HG03097 (cell line): ENCODE measurements at regions not wholly inside any gene's neighbourhood (a gene's known extent, or its start where the extent isn't known, plus 50 kb on each side); places are given as distances from the start of the nearest gene placed in this dataset.
"Not testable (repeated sequence)": the region's sequence is repeated elsewhere in the genome, so short reads cannot be mapped to it uniquely, and the experiment has no call there.

Experiments used
- ATAC-seq: cut with Tn5 transposase; IDR thresholded peaks from one replicate; pipeline ENCODE4 v1.9.1; 2021; ENCODE audit not compliant: unreplicated experiment, low FRiP score

DNA sequence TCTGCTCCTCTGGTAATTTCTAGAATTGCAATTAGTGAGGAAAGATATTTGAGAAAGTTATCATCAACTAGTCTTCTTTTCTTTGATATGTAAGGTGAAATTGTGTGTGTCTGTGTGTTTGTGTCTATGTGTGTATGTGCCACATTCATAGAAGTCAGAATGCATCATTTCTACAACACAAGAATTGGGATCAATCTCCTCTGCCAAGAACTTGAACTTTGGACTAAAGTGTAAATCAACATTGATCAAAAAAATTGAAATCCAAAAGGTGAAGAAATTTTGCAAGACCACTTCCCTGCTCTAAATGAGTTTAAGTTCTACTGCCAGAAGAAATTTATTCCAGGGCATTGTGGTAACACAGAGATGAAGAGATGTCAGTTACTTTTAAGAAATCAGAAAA is 1072.8 kb downstream of the GRM8 start:
- no peak for ATAC-seq

DNA sequence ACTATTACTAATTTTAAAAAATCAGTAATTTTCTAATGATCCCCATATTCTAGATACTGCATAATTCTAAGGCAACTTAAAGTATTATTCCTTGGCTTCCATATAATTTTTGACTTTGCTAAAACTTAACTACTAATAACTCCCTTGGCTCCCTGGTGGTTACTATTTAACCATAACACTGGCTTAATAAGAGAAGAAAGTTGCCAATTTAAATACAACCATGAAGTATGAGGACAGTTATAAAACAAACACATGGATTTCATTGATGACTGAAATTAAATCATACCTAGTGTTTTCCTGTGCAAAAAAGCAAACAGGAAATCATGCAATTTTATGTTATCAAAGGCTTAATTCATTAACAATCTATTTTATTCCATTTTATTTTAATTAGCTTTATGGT is 1073.9 kb downstream of the GRM8 start:
- no peak for ATAC-seq

DNA sequence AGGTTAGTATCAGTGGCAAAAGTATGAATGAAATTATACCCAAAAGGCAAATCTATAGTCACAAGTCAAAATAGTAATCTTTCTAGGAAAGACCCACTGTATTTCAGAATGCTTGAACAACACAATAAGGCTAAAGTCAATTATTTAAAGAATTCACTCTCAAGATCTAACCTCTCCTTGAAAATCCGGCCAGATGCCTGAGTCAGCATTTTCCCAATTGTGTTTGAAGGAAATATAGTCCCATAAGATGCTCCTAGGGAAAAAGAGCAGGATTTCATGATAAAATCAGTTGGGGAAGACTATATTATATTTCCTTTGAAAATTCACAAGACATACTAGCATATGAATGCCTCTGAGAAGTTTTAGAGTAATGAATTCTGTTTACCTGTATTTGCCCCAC is 1075.0 kb downstream of the GRM8 start:
- ATAC-seq: no peak

DNA sequence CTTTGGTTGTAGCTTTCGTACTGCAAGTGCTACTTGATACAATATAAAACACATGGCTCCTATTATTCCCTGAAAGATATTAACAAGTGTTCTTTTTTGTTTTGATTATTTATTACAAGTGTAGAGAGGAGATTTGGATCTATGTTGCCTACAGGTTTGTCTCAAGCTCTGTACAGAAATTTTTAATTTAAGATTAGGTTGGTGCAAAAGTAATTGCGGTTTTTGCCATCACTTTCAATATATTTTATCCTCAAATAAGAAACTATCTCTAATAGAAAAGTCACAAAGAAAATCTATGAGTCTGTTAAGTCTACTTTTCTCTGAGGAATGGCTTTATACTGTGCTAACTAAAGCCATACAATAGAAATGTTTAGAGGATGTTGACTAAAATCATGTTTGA is 1086.1 kb downstream of the GRM8 start:
- no peak for ATAC-seq

DNA sequence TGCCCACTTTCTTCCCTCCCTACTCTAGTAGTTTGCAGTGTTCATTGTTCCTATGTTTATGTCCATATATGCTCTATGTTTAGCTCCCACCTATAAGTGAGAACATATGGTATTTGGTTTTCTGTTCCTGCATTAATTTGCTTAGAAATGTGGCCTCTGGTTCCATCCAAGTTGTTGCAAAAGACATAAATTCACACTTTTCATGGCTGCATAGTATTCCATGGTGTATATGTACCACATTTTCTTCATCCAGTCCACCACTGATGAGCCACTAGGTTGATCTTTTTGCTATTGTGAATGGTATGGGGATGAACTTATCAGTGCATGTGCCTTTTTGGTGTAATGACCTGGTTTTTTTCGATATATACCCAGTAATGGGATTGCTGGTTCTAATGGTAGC is 1089.1 kb downstream of the GRM8 start:
- no peak for ATAC-seq

DNA sequence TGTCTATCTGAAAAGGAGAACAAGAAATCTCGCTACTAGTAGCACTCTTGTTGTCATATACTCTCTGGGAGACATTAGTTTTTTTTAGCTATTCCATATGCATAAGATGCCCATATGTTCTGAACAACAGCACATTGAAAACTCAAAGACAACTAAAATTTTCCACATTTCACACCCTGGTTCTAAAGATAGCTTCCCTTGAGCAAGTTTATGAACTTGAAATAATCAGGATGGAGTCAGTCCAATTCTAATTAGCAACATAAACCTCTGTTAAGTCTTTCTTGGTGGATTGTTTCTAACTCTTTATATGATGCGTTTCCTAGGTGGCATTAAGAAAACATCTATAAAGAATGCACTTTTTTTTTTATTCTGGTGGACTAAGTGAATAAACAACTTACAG is 1095.3 kb downstream of the GRM8 start:
- ATAC-seq: no peak

DNA sequence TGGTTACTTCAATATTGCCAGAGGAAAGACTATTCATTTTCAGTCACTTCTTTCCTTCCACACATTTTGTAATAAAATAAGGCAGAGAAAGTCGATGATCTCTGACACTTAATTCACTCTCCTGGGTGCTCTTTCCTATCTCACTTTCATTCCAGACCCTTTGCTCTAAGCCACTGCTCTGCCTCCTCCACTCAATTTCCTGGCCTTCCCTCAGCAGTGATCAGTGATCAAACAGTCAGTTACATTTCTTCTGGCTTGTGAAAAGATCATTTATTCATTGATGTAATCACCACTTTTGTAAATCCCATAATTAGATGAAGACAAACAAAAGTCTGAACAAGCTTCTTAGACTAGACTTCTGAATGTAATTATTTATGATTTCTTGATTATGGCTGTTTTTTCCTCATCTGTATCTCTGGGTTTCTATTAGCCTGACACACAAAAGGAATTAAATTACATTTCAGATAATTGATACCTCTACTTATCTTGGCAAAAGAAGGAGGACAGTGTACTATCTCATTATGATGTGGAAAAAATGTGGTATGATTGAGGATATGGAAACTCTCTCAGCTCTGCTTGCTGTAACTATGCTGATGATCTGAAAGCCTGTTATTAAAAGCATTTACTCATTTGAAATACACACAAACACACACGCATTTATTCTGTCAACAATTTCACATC is 1102.3 kb downstream of the GRM8 start:
- no peak for ATAC-seq

DNA sequence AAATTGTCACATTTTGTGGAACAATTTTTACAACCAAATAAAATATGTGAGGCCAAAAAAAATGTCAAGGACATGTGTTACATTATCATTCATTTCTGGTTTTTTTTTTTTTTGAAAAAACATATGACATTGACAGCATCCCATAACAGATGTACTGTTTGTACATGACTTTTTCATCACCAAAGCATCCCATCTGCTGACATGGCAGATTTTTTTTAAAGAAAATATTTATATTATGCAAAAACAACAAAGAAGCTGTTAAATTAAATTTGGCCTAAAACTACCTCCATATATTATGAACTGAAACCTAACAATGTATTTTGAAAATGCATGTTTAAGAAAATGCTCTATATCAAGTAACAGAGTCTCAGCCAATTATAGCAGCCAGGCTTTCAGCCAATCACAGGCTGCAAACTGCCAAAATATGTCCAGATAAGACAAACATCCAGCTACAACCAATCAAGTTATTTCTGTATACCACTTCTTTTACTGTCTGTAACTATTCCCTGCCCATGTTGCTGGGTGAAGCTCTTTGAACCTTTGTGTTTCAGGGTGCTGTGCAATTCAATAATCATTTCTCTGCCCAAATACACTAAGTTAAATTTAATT is 1111.8 kb downstream of the GRM8 start:
- no peak for ATAC-seq

DNA sequence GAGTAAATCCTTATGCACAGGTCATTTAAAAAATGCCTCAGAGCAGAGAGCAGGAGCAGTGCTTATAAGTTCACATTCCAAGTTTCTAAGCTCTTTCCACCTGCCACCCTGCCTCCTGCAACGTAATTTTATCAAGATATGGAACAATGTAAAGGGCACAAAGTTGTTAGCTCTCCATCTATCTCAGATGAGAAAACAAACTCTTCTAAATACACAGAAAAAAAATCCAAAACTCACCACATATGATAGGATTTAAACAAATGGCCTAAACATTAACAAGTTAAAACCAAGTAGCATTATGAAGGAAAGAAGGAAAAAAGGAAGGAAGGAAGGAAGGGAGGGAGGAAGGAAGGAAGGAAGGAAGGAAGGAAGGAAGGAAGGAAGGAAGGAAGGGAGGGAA is 1132.8 kb downstream of the GRM8 start:
- no peak for ATAC-seq

DNA sequence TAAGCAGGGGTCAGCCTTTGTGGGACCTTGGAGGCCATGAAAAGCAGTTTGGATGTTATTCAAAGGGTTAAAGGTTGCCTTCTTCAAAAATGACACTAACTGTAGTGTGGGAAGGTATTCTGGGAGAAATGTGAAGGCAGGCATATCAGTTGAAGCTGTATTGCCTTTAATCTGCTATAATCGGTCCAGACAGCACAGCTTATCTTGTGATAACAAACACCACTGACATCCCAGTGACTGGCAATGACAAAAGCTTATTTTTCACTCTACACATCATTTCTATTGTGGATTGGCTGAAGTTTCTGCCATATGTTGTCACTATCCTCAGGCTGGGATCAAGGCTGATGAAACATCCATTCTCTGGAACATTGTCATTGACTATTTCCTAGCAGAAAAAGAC is 1149.2 kb downstream of the GRM8 start:
- no peak for ATAC-seq

DNA sequence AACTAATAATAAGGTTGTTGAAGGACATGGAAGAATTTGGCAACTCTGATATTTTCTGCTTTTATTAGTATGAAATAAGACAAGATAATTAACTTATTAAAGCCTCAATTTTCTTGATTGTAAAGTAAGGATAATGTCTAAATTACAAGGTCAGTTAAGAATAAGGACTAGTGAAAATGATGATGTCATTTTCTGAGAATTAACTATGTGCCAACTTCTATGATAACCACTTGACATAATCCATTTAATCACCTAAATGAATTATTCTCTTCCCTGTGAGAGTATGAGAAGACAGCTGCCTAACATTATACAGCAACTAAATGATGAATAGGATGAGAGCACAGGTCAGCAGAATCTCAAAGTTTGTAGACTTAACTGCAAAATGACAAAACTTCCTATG is 1153.4 kb upstream of the POT1 start:
- ATAC-seq: no peak

DNA sequence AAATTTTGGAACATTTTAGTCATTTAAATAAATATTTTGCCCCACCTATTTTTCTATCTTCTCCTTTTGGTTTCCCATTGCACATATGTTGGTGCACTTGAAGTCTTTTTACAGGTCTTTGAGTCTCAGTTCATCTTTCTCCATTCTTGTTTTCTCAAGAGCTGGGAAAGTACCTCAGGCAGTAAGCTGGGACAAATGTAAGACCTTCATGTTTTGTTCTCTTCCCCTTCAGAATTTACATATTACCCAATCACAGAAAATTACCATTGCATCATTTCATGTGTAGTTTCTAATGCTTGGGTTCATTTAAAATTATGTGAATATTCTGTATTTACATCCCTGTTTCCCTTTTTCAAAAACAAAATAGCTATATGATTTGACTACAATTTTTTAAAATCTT is 1150.0 kb upstream of the POT1 start:
- no peak for ATAC-seq

DNA sequence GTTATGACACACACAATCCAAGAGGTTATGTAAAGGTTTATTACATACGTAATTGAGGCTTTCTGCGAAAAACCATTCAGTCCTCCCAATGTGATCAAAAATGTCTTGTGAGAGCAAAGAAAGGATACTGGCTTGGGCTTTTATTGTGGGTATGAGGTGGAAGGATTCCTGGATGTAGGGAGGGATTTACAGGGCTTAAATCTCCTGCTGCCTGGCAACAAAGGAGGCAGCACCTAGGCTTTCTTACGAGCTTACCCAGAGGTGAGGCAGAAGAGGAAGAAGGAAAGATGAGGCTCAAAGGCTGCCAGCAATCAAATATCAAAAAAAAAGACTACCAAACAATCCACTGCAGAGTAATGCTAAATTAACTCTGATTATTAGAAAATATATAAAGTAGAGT is 1149.5 kb upstream of the POT1 start:
- ATAC-seq: no peak

DNA sequence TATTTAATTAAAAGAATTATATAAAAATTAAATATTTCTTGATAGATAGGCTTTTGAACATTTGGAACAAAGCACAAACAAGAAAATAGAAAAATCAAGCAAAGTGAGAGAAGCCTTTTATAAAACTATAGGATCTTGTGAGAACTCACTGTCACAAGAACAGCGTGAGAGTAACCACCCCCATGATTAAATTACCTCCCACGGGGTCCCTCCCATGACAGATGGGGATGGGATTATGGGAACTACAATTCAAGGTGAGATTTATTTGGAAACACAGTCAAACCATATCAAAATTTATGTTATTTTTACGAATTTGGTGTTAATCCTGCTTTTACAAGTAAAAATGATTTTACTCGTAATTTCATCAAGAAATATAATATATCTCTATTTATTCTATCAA is 1136.1 kb upstream of the POT1 start:
- ATAC-seq: no peak

DNA sequence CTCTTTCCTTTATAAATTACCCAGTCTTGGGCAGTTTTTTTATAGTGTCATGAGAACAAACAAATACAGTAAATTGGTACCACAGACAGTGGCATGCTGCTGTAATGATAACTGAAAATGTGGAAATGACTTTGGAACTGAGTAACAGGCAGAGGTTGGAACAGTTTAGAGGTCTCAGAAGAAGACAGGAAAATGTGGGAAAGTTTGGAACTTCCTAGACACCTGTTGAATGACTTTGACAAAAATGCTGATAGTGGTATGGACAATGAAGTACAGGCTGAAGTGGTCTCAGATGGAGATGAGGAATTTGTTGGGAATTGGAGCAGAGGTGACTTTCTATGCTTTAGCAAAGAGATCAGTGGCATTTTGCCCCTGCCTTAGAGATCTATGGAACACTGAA is 1128.4 kb upstream of the POT1 start:
- no peak for ATAC-seq

DNA sequence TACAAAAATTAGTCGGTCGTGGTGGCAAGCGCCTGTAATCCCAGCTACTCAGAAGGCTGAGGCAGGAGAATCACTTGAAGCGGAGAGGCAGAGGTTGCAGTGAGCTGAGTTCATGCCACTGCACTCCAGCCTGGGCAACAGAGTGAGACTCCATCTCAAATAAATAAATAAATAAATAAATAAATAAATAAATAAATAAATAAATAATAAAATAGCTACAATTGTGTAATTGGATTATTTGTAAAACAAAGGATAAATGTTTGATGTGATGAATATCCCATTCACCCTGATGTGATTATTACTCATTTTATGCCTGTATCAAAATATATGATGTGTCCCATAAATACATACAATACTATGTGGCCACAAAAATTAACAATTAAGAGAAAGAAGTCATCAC is 1127.0 kb upstream of the POT1 start:
- not testable (repeated sequence) for ATAC-seq

DNA sequence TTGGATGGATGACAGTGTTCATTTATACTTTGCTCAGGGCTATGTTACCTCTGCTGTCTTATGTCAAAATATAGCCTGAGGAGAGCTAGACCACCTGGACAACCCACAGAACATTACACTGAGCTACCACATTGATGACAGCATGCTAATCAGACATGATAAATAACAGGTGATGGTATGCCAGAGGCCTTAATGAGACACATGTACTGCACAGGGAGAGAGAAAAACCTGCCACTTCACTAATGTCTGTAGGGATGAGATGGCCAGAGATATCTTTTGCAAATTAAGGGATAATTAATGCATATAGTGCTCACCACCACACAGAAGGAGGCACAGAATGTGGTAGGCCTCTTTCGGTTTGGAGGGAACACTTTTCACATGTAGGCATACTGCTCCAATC is 1122.6 kb upstream of the POT1 start:
- ATAC-seq: no peak

DNA sequence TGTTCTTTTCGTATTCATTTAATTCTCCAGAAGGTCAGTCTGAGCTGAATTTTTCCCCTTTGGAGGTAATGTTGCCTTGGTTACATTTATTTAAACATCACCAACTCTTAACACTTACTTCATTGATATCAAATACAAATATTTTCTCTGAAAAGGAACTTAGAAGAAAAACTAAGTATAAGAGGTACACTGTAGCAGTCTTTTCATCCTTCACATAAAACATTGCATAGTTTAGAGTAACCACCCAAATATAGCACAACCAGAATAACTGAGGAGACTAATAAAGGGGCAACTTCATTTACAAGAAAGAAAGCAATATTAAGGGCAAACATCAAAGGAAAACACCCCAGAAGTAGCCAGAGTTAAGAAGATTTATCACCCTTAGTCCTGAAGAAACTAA is 1115.0 kb upstream of the POT1 start:
- no peak for ATAC-seq

DNA sequence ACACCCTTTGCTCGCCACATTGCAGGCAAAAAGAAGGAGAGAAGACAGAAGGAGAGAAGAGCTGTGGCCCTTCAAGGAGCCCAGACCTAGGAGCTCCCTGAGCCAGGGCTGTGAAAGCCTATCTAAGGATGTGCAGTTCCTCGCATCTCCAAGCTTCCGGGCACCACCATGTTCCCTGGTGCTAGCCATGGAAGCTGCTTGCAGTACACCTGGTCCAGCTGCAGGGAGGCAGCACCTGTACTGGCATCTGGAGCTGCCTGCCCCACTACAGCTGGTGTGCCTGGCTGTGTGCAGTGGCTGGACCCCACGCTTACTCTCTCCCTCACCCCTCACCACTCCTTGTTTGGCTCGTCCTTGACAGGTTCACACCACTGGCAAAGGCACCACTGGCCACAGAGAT is 1111.8 kb upstream of the POT1 start:
- ATAC-seq: no peak

DNA sequence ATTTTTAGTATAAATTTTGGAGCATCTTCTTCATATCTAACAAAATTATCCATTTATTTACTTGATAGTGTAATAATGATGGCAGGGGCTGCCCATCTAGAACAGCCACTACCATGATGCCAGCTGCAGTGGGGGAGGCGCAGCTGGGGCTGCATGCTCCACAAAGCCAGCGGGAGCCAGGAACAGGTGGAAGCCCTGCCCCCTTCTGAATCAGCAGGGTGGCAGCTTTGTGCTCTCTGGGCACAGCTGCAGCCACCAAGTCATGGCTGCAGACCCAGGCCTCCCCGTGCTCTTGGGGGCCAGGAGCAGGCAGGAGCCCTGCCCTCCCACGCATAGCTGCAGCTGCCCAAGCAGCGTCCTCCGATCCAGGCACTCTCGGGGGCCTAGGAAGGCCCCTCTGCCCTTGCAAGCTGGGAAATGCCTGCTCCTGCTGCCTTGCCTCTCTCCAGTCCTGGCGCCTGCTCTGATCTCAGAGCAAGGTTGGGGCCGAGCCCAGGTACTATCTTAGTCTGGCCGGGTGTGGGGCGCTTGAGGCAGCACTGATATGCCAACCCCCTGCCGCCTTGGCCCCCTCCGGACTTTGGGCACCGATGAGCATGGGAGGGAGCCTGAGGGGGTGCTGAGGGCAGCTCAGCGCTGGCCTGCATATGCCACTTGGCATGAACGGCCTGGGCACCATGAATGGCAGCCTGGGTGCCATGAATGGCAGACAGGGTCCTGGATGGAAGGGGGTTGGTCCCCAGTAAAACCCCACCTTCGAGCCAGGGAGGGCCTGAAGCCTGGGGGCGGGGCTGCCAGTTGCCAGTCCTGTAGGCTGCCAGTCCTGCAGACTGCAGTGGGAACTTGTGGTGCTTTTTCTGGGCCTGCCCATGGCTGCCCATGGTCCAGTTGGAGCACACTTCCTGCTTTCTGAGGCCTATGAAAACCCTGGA is 1110.8 kb upstream of the POT1 start:
- no peak for ATAC-seq

DNA sequence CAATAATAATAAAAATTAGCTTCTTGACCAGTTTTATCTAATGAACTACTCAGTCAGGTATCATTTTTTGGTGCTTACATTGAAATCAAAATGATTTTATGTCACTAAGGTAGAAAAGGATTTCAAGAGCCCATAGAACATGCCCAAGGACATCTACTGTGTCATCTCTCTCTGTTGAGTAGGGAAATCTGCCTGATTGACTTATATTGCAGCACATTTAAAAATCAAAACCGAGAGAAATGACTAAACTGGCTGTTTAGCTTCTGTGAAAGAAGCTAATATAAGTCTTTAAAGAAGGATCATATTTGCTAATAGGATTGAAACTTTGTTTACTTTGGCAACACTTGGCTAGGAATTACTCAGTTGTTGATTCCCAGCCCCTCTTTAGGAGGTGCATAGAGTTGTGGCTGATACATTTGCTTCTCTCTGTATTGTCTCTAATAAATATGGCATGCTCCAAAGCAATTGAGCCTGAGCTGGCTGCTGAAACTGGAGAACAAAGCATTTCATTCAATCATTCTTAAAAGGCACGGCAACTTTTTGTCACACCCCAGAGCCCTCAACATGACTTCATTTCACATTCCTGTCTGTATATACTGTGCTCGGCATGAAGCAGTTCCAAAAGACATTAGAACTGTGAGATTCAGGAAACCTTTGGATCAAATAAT is 1096.9 kb upstream of the POT1 start:
- no peak for ATAC-seq
